ENCODE measurements at regions not wholly inside any gene's neighbourhood (a gene's known extent, or its start where the extent isn't known, plus 50 kb on each side); places are given as distances from the start of the nearest gene placed in this dataset.

DNA sequence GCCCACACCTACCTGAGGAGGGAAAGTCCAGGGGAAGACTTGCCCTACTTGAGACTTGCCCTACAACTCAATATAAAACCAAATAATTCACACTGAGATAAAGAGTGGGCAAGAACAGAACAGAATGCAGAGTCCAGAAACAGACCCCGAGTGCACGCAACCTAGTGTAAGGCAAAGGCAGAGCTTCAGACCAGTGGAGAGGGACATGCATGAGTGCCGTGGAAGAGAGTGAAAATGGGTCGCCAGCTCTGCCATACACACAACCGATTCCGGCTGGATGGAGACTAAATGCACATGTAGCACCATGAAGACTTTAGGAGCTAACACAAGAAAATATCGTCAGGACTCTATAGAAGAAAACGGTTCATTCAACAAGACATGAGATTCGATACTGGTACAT, 58.8 kb upstream of the CST7 start:
- Histone ChIP-seq H3K9me3 (replicated peaks; ENCODE audit: insufficient read depth, low read length) (no peaks in the 10 kb centered on the region), H4K20me1 (ENCODE audit: insufficient read depth, low read length) (no peaks in the 10 kb centered on the region), H2AFZ (ENCODE audit: low read length) (no peak overlapping the region), H3K27ac (ENCODE audit: low read length) (no peak overlapping the region), H3K36me3 (replicated peaks; ENCODE audit: insufficient read depth, low read length) (no peaks in the 10 kb centered on the region), H3F3A (ENCODE audit: insufficient read depth, low read length) (no peaks in the 10 kb centered on the region), H3K9ac (ENCODE audit: low read length) (no peak overlapping the region), H3K4me2 (ENCODE audit: low read depth, low read length) (no peak overlapping the region), H3K4me1 (ENCODE audit: low read length) (no peaks in the 10 kb centered on the region), H3K4me3 (ENCODE audit: low read length) (no peak overlapping the region), H3K79me2 (ENCODE audit: low read length) (no peaks in the 10 kb centered on the region), H3K27me3 (replicated peaks; ENCODE audit: insufficient read depth, low read length) (no peaks in the 10 kb centered on the region), H3K9me2 (replicated peaks; ENCODE audit: insufficient read depth, low read length) (no peaks in the 10 kb centered on the region)
- no peak for DNase-seq
- no peak for TF ChIP-seq EZH2phosphoT487 (IDR thresholded peaks at IDR 0.05; ENCODE audit: low read length)
- no peak for TF ChIP-seq EZH2 (optimal IDR thresholded peaks at IDR 0.05; ENCODE audit: low read depth, low read length)
- TF ChIP-seq, protein P1, sequence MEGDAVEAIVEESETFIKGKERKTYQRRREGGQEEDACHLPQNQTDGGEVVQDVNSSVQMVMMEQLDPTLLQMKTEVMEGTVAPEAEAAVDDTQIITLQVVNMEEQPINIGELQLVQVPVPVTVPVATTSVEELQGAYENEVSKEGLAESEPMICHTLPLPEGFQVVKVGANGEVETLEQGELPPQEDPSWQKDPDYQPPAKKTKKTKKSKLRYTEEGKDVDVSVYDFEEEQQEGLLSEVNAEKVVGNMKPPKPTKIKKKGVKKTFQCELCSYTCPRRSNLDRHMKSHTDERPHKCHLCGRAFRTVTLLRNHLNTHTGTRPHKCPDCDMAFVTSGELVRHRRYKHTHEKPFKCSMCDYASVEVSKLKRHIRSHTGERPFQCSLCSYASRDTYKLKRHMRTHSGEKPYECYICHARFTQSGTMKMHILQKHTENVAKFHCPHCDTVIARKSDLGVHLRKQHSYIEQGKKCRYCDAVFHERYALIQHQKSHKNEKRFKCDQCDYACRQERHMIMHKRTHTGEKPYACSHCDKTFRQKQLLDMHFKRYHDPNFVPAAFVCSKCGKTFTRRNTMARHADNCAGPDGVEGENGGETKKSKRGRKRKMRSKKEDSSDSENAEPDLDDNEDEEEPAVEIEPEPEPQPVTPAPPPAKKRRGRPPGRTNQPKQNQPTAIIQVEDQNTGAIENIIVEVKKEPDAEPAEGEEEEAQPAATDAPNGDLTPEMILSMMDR (IDR thresholded peaks at IDR 0.05; ENCODE audit: low read length): no peak

DNA sequence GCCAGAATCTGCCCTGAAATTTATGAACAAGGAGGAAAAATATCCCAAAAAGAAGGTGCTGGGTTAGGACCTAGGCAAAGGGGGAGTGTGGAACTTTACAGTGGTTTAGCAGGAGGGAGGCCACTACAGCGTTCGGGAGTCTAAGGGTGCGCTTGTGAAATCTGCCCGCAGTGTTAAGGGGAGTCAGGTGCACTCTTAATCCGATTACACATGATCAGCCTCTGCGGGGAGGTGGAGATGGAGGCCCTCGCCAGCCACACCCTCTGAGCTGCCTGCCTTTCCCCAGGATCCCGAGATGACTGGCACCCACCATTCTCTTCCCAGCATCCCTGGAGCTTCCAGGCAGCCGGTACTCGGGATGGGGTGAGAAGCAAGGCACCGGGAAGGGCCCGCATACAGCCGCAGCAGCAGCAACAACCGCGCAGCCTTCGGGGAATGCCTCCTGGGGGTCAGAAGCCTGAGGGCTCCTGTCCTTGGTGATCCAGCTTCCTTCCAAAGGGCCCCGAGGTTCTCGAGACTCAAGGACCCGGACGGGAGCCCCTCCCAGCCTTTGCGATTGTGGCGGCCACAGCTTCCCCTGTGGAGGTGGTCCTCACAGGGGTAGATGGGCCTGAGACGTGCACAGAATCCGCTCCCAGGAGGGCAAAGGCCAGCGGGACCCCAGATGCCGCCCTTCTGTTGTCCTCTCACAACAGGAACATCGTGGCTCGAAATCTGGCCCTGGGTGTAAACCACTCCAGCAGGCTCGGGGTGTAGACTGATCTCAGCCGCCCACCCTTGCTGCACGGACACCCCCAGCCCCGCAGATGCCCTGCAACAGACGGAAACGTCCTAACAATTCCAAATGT, 57.3 kb upstream of the CST7 start:
- Histone ChIP-seq H4K20me1 (ENCODE audit: insufficient read depth, low read length) (no peaks in the 10 kb centered on the region), H3K27me3 (replicated peaks; ENCODE audit: insufficient read depth, low read length) (no peaks in the 10 kb centered on the region), H3K9me2 (replicated peaks; ENCODE audit: insufficient read depth, low read length) (no peaks in the 10 kb centered on the region), H3K36me3 (replicated peaks; ENCODE audit: insufficient read depth, low read length) (no peaks in the 10 kb centered on the region), H3K79me2 (ENCODE audit: low read length) (no peaks in the 10 kb centered on the region), H3K9ac (ENCODE audit: low read length) (no peak overlapping the region), H2AFZ (ENCODE audit: low read length) (no peak overlapping the region), H3F3A (ENCODE audit: insufficient read depth, low read length) (no peaks in the 10 kb centered on the region), H3K4me2 (ENCODE audit: low read depth, low read length) (no peak overlapping the region), H3K27ac (ENCODE audit: low read length) (no peak overlapping the region), H3K9me3 (replicated peaks; ENCODE audit: insufficient read depth, low read length) (no peaks in the 10 kb centered on the region), H3K4me1 (ENCODE audit: low read length) (no peaks in the 10 kb centered on the region), H3K4me3 (ENCODE audit: low read length) (no peak overlapping the region)
- TF ChIP-seq EZH2phosphoT487 (IDR thresholded peaks at IDR 0.05; ENCODE audit: low read length): no peak
- DNase-seq: no peak

DNA sequence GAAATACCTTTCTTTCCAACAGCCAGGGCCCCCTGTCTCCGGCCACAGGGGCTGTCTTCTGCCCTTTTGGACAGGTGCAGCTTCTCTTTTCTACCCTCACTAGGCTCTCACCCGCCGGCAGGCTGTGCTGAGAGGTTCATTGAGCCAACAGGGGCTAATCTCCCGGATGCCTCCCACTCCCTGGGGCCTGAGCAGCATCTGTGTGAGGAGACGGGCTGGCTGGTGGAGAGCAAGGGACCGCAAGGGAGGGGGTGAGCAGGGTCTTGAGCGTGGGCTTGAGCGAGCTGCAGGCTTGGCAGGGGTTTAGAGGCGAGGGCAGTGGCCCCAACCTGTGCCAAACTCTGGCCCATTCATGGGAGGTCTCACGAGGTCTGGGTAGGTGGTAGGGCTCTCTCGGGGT, 56.5 kb upstream of the CST7 start:
- Histone ChIP-seq H3K9me2 (replicated peaks; ENCODE audit: insufficient read depth, low read length) (no peaks in the 10 kb centered on the region), H3K4me1 (ENCODE audit: low read length) (no peaks in the 10 kb centered on the region), H4K20me1 (ENCODE audit: insufficient read depth, low read length) (no peaks in the 10 kb centered on the region), H2AFZ (ENCODE audit: low read length) (no peak overlapping the region), H3F3A (ENCODE audit: insufficient read depth, low read length) (no peaks in the 10 kb centered on the region), H3K4me3 (ENCODE audit: low read length) (no peak overlapping the region), H3K9ac (ENCODE audit: low read length) (no peak overlapping the region), H3K4me2 (ENCODE audit: low read depth, low read length) (no peak overlapping the region), H3K27me3 (replicated peaks; ENCODE audit: insufficient read depth, low read length) (no peaks in the 10 kb centered on the region), H3K36me3 (replicated peaks; ENCODE audit: insufficient read depth, low read length) (no peaks in the 10 kb centered on the region), H3K27ac (ENCODE audit: low read length) (no peak overlapping the region), H3K9me3 (replicated peaks; ENCODE audit: insufficient read depth, low read length) (no peaks in the 10 kb centered on the region), H3K79me2 (ENCODE audit: low read length) (no peaks in the 10 kb centered on the region)
- TF ChIP-seq EZH2 (optimal IDR thresholded peaks at IDR 0.05; ENCODE audit: low read depth, low read length) (no peak), EZH2phosphoT487 (IDR thresholded peaks at IDR 0.05; ENCODE audit: low read length) (no peak)
- TF ChIP-seq, protein P1 (IDR thresholded peaks at IDR 0.05; ENCODE audit: low read length): no peak
- DNase-seq: no peak

DNA sequence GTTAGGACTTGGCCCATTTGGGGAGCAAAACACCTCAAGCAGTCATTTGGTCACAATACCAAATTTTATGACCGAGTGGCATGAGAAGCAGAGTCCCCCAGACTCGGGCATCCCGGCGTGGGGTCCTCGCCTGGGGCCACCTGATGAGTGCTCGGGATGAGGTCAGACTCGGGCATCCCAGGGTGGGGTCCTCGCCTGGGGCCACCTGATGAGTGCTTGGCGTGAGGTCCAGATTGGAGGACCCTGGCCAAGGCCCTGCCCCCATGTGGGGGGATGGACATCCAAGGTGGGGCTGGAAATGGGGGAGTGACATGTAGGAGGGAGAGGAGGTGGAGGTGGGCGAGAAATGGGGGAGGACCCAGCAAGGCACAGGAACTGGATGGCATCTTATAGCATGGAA, 56.1 kb upstream of the CST7 start:
- H3F3A ChIP-seq (ENCODE audit: insufficient read depth, low read length): no peaks in the 10 kb centered on the region
- H4K20me1 ChIP-seq (ENCODE audit: insufficient read depth, low read length): no peaks in the 10 kb centered on the region
- no peaks in the 10 kb centered on the region for H3K36me3 ChIP-seq (replicated peaks; ENCODE audit: insufficient read depth, low read length)
- no peak overlapping the region for H3K4me3 ChIP-seq (ENCODE audit: low read length)
- no peaks in the 10 kb centered on the region for H3K9me2 ChIP-seq (replicated peaks; ENCODE audit: insufficient read depth, low read length)
- DNase-seq: no peak
- H3K27ac ChIP-seq (ENCODE audit: low read length): no peak overlapping the region
- no peak overlapping the region for H2AFZ ChIP-seq (ENCODE audit: low read length)
- no peak for TF ChIP-seq EZH2 (optimal IDR thresholded peaks at IDR 0.05; ENCODE audit: low read depth, low read length)
- TF ChIP-seq, protein P1 (IDR thresholded peaks at IDR 0.05; ENCODE audit: low read length): no peak
- TF ChIP-seq EZH2phosphoT487 (IDR thresholded peaks at IDR 0.05; ENCODE audit: low read length): no peak
- no peak overlapping the region for H3K9ac ChIP-seq (ENCODE audit: low read length)
- H3K4me1 ChIP-seq (ENCODE audit: low read length): no peaks in the 10 kb centered on the region
- no peaks in the 10 kb centered on the region for H3K79me2 ChIP-seq (ENCODE audit: low read length)
- H3K27me3 ChIP-seq (replicated peaks; ENCODE audit: insufficient read depth, low read length): no peaks in the 10 kb centered on the region
- no peak overlapping the region for H3K4me2 ChIP-seq (ENCODE audit: low read depth, low read length)
- H3K9me3 ChIP-seq (replicated peaks; ENCODE audit: insufficient read depth, low read length): no peaks in the 10 kb centered on the region
